ENCODE measurements at regions not wholly inside any gene's neighbourhood (a gene's known extent, or its start where the extent isn't known, plus 50 kb on each side); places are given as distances from the start of the nearest gene placed in this dataset.
"Not testable (repeated sequence)": the region's sequence is repeated elsewhere in the genome, so short reads cannot be mapped to it uniquely, and the experiment has no call there.

- TF ChIP-seq ZNF462 (CRISPR knock-in tag; IDR thresholded peaks at IDR 0.05), result no peak
- no peak for TF ChIP-seq ETS1 (IDR thresholded peaks at IDR 0.05)
- TF ChIP-seq ZNF331 (CRISPR knock-in tag; IDR thresholded peaks at IDR 0.05; ENCODE audit: low read depth), result no peak
These were observed 195.0 kb downstream of the SPATA31A6 start (continued) for GRCh38 chr9:42378418-42378815.

- H3K4me3 Mint-ChIP-seq; H3K4me1 ChIP-seq (ENCODE audit: insufficient read depth); ATAC-seq; H3K27ac ChIP-seq (ENCODE audit: low read depth); H3K27me3 ChIP-seq (ENCODE audit: insufficient read depth); H3K27me3 Mint-ChIP-seq (ENCODE audit: insufficient read depth, low read depth, poor library complexity); H3K4me3 ChIP-seq; H3K9me2 ChIP-seq (ENCODE audit: insufficient read depth); H4K20me1 ChIP-seq (replicated peaks; ENCODE audit: insufficient read depth); H3K4me2 ChIP-seq; H3K36me3 ChIP-seq (ENCODE audit: insufficient read depth); DNase-seq (ENCODE audit: low spot score); H3F3A ChIP-seq (replicated peaks; ENCODE audit: low read depth); H3K27ac Mint-ChIP-seq; H3K79me2 ChIP-seq (replicated peaks; ENCODE audit: insufficient read depth); H3K4me1 Mint-ChIP-seq; H2AFZ ChIP-seq: not testable (repeated sequence)
- Mint-ChIP-seq H3K36me3 (ENCODE audit: low read depth) (peaks cover 26% of the 10 kb centered on the region), H3K9me3 (peaks cover 48% of the 10 kb centered on the region)
These were observed 196.1 kb downstream of the SPATA31A6 start for GRCh38 chr9:42379602-42380001.

GRCh38 chr9:42384585-42384984 lies 201.1 kb downstream of the SPATA31A6 start:
- not testable (repeated sequence) for H3K4me1 ChIP-seq (ENCODE audit: insufficient read depth); H3K4me2 ChIP-seq; H4K20me1 ChIP-seq (replicated peaks; ENCODE audit: insufficient read depth); DNase-seq (ENCODE audit: low spot score); H3K27me3 Mint-ChIP-seq (ENCODE audit: insufficient read depth, low read depth, poor library complexity); H3K4me1 Mint-ChIP-seq; H3K27ac Mint-ChIP-seq; H3K9me2 ChIP-seq (ENCODE audit: insufficient read depth); H3F3A ChIP-seq (replicated peaks; ENCODE audit: low read depth); H3K27ac ChIP-seq (ENCODE audit: low read depth); H3K4me3 Mint-ChIP-seq; H3K4me3 ChIP-seq; H3K36me3 ChIP-seq (ENCODE audit: insufficient read depth); H3K27me3 ChIP-seq (ENCODE audit: insufficient read depth); ATAC-seq; H3K79me2 ChIP-seq (replicated peaks; ENCODE audit: insufficient read depth)
- peak overlapping the region; percentile 43; the same call in 1 of the 2 replicates for H2AFZ ChIP-seq
- Mint-ChIP-seq H3K9me3 (peaks cover 22% of the 10 kb centered on the region), H3K36me3 (ENCODE audit: low read depth) (peaks cover 15% of the 10 kb centered on the region; the same call in 2 of the 3 replicates)

GRCh38 chr9:42385574-42386120 lies 202.2 kb downstream of the SPATA31A6 start:
- not testable (repeated sequence) for DNase-seq (ENCODE audit: low spot score); H3K27ac ChIP-seq (ENCODE audit: low read depth); H3K27me3 Mint-ChIP-seq (ENCODE audit: insufficient read depth, low read depth, poor library complexity); H3K36me3 Mint-ChIP-seq (ENCODE audit: low read depth); H3K36me3 ChIP-seq (ENCODE audit: insufficient read depth); H3K4me1 Mint-ChIP-seq; H3K79me2 ChIP-seq (replicated peaks; ENCODE audit: insufficient read depth); ATAC-seq; H3K9me2 ChIP-seq (ENCODE audit: insufficient read depth); H3K27ac Mint-ChIP-seq; H3K27me3 ChIP-seq (ENCODE audit: insufficient read depth); H3F3A ChIP-seq (replicated peaks; ENCODE audit: low read depth); H3K4me2 ChIP-seq; H4K20me1 ChIP-seq (replicated peaks; ENCODE audit: insufficient read depth); H3K4me3 Mint-ChIP-seq; H3K4me3 ChIP-seq; H3K4me1 ChIP-seq (ENCODE audit: insufficient read depth)
- H2AFZ ChIP-seq, result peak overlapping the region; percentile 74
- H3K9me3 Mint-ChIP-seq, result peaks cover 13% of the 10 kb centered on the region

Data from GM23338 (cell line).